ENCODE measurements at regions not wholly inside any gene's neighbourhood (a gene's known extent, or its start where the extent isn't known, plus 50 kb on each side); places are given as distances from the start of the nearest gene placed in this dataset.

DNA sequence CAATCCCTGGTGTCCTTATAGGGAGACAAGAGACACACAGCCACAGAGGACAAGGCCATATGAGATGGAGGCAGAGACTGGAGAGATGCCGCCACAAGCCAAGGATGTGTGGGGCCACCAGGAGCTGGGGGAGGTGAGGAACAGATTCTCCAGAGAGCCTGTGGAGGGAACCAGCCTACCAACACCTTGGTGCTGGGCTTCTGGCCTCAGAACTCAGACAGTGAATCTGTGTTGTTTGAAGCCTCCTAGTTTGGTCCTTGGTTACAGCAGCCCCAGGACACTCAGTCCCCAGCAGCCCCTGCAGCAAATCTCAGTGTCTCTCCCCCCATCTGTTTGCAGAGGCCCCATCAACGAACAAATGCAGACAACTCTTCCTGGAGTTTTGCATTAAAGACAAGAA lies 73.2 kb upstream of the BHLHE23 start:
- ChIA-PET CTCF (no interaction called here), POLR2A (ENCODE audit: low non-redundant PET) (no interaction called here)
- no TSS peak for BruUV-seq (replicated peaks)
- H3K4me3 ChIP-seq (ENCODE audit: low read depth, low read length, poor library complexity, severe bottlenecking), result no peak overlapping the region
- peaks cover 73% of the 10 kb centered on the region for H3K27me3 ChIP-seq (replicated peaks; ENCODE audit: insufficient read depth, low read depth, low read length, poor library complexity)
- intact Hi-C loops (cut with micrococcal nuclease; ENCODE audit: unreplicated experiment), result no loop called here
- no peak for TF ChIP-seq EZH2 (IDR thresholded peaks at IDR 0.05; ENCODE audit: borderline replicate concordance, low read depth, low read length, poor library complexity, severe bottlenecking)
- TF ChIP-seq, protein P1, sequence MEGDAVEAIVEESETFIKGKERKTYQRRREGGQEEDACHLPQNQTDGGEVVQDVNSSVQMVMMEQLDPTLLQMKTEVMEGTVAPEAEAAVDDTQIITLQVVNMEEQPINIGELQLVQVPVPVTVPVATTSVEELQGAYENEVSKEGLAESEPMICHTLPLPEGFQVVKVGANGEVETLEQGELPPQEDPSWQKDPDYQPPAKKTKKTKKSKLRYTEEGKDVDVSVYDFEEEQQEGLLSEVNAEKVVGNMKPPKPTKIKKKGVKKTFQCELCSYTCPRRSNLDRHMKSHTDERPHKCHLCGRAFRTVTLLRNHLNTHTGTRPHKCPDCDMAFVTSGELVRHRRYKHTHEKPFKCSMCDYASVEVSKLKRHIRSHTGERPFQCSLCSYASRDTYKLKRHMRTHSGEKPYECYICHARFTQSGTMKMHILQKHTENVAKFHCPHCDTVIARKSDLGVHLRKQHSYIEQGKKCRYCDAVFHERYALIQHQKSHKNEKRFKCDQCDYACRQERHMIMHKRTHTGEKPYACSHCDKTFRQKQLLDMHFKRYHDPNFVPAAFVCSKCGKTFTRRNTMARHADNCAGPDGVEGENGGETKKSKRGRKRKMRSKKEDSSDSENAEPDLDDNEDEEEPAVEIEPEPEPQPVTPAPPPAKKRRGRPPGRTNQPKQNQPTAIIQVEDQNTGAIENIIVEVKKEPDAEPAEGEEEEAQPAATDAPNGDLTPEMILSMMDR (conservative IDR thresholded peaks at IDR 0.05; ENCODE audit: low read depth, low read length), result no peak
- no peak overlapping the region for H3K27ac ChIP-seq (ENCODE audit: low read depth, low read length, poor library complexity, severe bottlenecking)
- no peak for DNase-seq (ENCODE audit: low spot score)
- no peaks in the 10 kb centered on the region for H3K36me3 ChIP-seq (ENCODE audit: insufficient read depth, low read length, poor library complexity, severe bottlenecking)
- peaks cover 8% of the 10 kb centered on the region for H3K9me3 ChIP-seq (ENCODE audit: low read depth, low read length, poor library complexity, severe bottlenecking)
- H3K4me1 ChIP-seq (ENCODE audit: insufficient read depth, low read length, poor library complexity, severe bottlenecking), result no peaks in the 10 kb centered on the region

DNA sequence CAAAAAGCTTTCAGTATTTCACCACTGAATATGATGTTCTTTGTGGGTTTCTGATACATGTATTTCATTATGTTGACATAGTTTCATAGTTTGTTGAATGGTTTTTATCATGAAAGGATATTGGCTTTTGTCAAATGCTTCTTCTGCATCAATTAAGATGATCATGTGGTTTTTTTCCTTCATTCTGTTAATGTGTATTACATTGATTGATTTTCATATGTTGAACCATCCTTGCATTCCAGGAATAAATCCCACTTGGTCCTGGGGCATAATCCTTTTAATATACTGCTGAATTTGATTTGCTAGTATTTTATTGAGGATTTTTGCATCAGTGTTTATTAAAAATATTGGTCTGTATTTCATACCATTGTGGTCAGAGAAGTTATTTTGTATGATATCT lies 70.9 kb upstream of the BHLHE23 start:
- H3K4me3 ChIP-seq (ENCODE audit: low read depth, low read length, poor library complexity, severe bottlenecking), result no peak overlapping the region
- CTCF ChIA-PET, result no interaction called here
- peaks cover 8% of the 10 kb centered on the region for H3K9me3 ChIP-seq (ENCODE audit: low read depth, low read length, poor library complexity, severe bottlenecking)
- intact Hi-C loops (cut with micrococcal nuclease; ENCODE audit: unreplicated experiment), result no loop called here
- H3K4me1 ChIP-seq (ENCODE audit: insufficient read depth, low read length, poor library complexity, severe bottlenecking), result no peaks in the 10 kb centered on the region
- no TSS peak for BruUV-seq (replicated peaks)
- no peak for DNase-seq (ENCODE audit: low spot score)
- POLR2A ChIA-PET (ENCODE audit: low non-redundant PET), result no interaction called here
- no peak overlapping the region for H3K27ac ChIP-seq (ENCODE audit: low read depth, low read length, poor library complexity, severe bottlenecking)
- TF ChIP-seq EZH2 (IDR thresholded peaks at IDR 0.05; ENCODE audit: borderline replicate concordance, low read depth, low read length, poor library complexity, severe bottlenecking), result no peak
- TF ChIP-seq, protein P1 (conservative IDR thresholded peaks at IDR 0.05; ENCODE audit: low read depth, low read length), result no peak
- H3K27me3 ChIP-seq (replicated peaks; ENCODE audit: insufficient read depth, low read depth, low read length, poor library complexity), result peaks cover 71% of the 10 kb centered on the region
- no peaks in the 10 kb centered on the region for H3K36me3 ChIP-seq (ENCODE audit: insufficient read depth, low read length, poor library complexity, severe bottlenecking)

DNA sequence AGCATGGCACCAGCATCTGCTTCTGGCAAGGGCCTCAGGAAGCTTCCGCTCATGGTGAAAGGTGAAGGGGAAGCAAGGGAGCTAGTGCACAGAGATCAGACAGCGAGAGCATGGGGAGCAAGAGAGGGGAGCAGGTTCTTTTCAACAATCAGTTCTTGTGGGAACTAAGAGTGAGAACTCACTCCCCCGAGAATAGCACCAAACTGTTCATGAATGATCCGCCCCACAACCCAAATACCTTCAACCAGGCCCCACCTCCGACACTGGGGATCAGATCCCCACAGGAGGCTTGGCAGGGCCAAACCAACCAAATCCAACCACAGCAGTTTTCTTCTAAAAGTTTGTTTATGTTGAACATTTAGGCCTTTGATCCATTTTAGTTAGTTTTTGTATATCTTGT lies 69.7 kb upstream of the BHLHE23 start:
- CTCF ChIA-PET, result no interaction called here
- Histone ChIP-seq H3K27ac (ENCODE audit: low read depth, low read length, poor library complexity, severe bottlenecking) (no peak overlapping the region), H3K27me3 (replicated peaks; ENCODE audit: insufficient read depth, low read depth, low read length, poor library complexity) (peaks cover 73% of the 10 kb centered on the region), H3K9me3 (ENCODE audit: low read depth, low read length, poor library complexity, severe bottlenecking) (peaks cover 8% of the 10 kb centered on the region), H3K4me1 (ENCODE audit: insufficient read depth, low read length, poor library complexity, severe bottlenecking) (no peaks in the 10 kb centered on the region), H3K4me3 (ENCODE audit: low read depth, low read length, poor library complexity, severe bottlenecking) (no peak overlapping the region), H3K36me3 (ENCODE audit: insufficient read depth, low read length, poor library complexity, severe bottlenecking) (no peaks in the 10 kb centered on the region)
- TF ChIP-seq EZH2 (IDR thresholded peaks at IDR 0.05; ENCODE audit: borderline replicate concordance, low read depth, low read length, poor library complexity, severe bottlenecking), result no peak
- TF ChIP-seq, protein P1 (conservative IDR thresholded peaks at IDR 0.05; ENCODE audit: low read depth, low read length), result no peak
- BruUV-seq (replicated peaks), result no TSS peak
- POLR2A ChIA-PET (ENCODE audit: low non-redundant PET), result no interaction called here
- DNase-seq (ENCODE audit: low spot score), result no peak
- intact Hi-C loops (cut with micrococcal nuclease; ENCODE audit: unreplicated experiment), result no loop called here

All from A673 (cell line).